ENCODE measurements at regions not wholly inside any gene's neighbourhood (a gene's known extent, or its start where the extent isn't known, plus 50 kb on each side); places are given as distances from the start of the nearest gene placed in this dataset.
A peak's percentile ranks its signal among the peaks of the same experiment; 100 is the strongest.

DNA sequence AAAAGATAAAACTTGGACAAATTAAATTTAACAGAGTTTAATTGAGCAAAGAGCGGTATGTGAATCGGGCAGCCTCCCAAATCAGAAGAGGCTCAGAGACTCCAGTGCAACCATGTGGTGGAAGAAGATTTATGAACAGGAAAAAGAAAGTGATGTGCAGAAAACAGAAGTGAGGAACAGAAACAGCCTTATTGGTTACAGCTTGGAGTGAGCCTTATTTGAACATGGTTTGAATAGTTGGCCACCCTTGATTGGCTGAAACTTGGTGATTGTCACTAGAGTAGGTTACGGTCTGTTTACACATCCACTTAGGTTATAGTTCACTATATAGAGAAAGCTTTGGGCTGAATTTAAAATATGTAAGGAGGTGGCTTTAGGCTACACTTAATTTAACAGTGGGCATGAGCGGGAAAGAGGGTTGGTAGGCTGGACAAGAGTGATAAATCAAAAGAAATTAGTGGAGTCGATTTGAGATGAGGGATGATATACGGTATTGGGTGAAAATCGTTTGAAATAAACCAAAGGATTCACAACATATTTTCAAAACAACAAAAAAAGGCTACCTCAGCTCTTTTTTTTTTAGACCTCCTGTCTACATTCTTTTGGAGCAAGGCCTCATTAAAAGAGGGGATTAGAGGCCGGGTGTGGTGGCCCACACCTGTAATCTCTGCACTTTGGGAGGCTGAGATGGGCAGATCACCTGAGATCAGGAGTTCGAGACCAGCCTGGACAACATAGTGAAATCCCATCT, 84.3 kb upstream of the PREP start:
- Histone ChIP-seq H3K36me3 (ENCODE audit: low read length) (no peaks in the 10 kb centered on the region), H3K4me2 (ENCODE audit: low read depth, low read length, poor library complexity, severe bottlenecking) (no peak overlapping the region), H3K9me2 (replicated peaks; ENCODE audit: insufficient read depth, low read length) (no peaks in the 10 kb centered on the region), H3F3A (ENCODE audit: insufficient read depth) (no peaks in the 10 kb centered on the region), H2AFZ (ENCODE audit: low read depth, low read length, severe bottlenecking) (no peak overlapping the region), H4K20me1 (ENCODE audit: low read depth, low read length) (no peaks in the 10 kb centered on the region), H3K79me2 (ENCODE audit: insufficient read depth, low read length) (no peaks in the 10 kb centered on the region), H3K9ac (ENCODE audit: low read length) (no peak overlapping the region), H3K9me3 (ENCODE audit: insufficient read depth, low read length) (no peaks in the 10 kb centered on the region), H3K27me3 (ENCODE audit: low read length) (no peaks in the 10 kb centered on the region), H3K4me3 (ENCODE audit: insufficient read depth, low read length, poor library complexity, severe bottlenecking) (no peak overlapping the region), H3K27ac (ENCODE audit: low read depth, low read length) (no peak overlapping the region)
- TF ChIP-seq, protein P1, sequence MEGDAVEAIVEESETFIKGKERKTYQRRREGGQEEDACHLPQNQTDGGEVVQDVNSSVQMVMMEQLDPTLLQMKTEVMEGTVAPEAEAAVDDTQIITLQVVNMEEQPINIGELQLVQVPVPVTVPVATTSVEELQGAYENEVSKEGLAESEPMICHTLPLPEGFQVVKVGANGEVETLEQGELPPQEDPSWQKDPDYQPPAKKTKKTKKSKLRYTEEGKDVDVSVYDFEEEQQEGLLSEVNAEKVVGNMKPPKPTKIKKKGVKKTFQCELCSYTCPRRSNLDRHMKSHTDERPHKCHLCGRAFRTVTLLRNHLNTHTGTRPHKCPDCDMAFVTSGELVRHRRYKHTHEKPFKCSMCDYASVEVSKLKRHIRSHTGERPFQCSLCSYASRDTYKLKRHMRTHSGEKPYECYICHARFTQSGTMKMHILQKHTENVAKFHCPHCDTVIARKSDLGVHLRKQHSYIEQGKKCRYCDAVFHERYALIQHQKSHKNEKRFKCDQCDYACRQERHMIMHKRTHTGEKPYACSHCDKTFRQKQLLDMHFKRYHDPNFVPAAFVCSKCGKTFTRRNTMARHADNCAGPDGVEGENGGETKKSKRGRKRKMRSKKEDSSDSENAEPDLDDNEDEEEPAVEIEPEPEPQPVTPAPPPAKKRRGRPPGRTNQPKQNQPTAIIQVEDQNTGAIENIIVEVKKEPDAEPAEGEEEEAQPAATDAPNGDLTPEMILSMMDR (IDR thresholded peaks at IDR 0.05; ENCODE audit: insufficient read depth, low read length, poor library complexity, severe bottlenecking): no peak
- TF ChIP-seq EZH2phosphoT487 (conservative IDR thresholded peaks at IDR 0.05; ENCODE audit: low read length): no peak

DNA sequence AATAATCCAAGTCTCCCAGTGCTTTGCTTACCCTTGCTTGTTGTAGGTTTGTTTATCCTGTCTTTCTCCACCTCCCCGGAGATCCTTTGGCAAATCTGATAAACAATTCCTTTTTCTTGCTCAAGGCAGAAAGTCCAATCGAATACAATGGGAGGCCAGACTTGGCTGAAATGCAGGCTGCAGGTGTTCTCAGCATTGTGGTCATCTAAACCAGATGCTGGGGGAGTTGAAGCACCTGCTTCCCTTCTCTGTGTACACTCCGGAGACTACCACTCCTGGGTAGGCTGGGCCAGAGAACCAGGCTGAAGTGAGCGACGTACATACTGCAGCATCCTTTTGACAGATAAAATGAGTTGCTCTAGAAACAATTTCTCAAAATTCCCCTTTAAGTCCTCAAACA, 82.6 kb upstream of the PREP start:
- no peak overlapping the region for H3K4me2 ChIP-seq (ENCODE audit: low read depth, low read length, poor library complexity, severe bottlenecking)
- no peak overlapping the region for H3K27ac ChIP-seq (ENCODE audit: low read depth, low read length)
- H3K4me3 ChIP-seq (ENCODE audit: insufficient read depth, low read length, poor library complexity, severe bottlenecking): no peak overlapping the region

DNA sequence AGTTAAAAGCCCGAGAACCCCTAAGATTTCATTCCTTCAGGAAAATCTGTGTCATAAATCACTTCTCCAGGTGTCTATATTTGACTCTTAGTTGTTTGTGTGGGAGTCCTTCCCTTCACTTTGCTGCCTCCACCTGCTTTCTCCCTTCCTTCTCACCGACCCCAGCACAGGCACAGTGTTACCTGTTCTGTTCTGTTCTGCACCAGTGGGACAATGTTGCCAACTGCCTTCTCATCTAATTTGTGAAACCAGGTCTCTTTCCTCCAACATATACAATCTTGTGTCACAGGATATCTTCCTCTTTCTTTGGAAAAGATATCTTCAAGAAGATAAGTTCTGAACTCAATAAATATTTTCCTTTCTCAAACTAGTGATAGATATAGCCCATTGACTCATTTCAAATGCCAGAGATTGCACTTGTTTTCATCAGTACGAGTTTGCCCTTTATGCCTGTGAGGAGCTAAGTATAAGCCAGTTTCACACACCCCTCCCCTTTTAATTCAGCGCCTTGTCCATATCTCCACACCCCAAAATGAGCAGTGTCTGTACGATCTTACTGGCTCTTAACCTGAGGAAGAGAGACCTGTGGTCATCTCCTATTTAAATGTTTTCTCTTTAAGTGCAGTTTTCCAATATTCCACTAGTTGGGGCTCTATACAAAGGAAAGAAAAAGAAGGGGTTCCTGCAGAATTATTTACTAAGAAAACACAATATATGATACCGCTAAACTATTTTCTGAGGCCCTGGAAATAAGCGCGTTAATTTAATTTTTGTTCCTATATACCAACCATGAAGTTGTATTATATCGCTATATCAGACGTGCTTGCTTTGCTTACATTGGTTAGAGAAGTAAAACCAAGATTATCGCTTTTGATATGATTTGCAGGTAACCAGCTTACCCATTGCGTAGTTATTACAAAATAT, 81.6 kb upstream of the PREP start:
- no peak overlapping the region for H3K4me2 ChIP-seq (ENCODE audit: low read depth, low read length, poor library complexity, severe bottlenecking)
- no peaks in the 10 kb centered on the region for H3F3A ChIP-seq (ENCODE audit: insufficient read depth)
- H3K9ac ChIP-seq (ENCODE audit: low read length): no peak overlapping the region
- H3K27me3 ChIP-seq (ENCODE audit: low read length): no peaks in the 10 kb centered on the region
- TF ChIP-seq, protein P1 (IDR thresholded peaks at IDR 0.05; ENCODE audit: insufficient read depth, low read length, poor library complexity, severe bottlenecking): peak; percentile 58
- no peak for TF ChIP-seq EZH2phosphoT487 (conservative IDR thresholded peaks at IDR 0.05; ENCODE audit: low read length)
- no peaks in the 10 kb centered on the region for H3K79me2 ChIP-seq (ENCODE audit: insufficient read depth, low read length)
- no peak overlapping the region for H3K27ac ChIP-seq (ENCODE audit: low read depth, low read length)
- no peaks in the 10 kb centered on the region for H3K9me2 ChIP-seq (replicated peaks; ENCODE audit: insufficient read depth, low read length)
- no peaks in the 10 kb centered on the region for H4K20me1 ChIP-seq (ENCODE audit: low read depth, low read length)
- H3K36me3 ChIP-seq (ENCODE audit: low read length): no peaks in the 10 kb centered on the region
- no peak overlapping the region for H2AFZ ChIP-seq (ENCODE audit: low read depth, low read length, severe bottlenecking)
- H3K9me3 ChIP-seq (ENCODE audit: insufficient read depth, low read length): no peaks in the 10 kb centered on the region
- H3K4me3 ChIP-seq (ENCODE audit: insufficient read depth, low read length, poor library complexity, severe bottlenecking): no peak overlapping the region

More for the DNA sequence above, 82.6 kb upstream of the PREP start:
- H3K27me3 ChIP-seq (ENCODE audit: low read length): no peaks in the 10 kb centered on the region
- TF ChIP-seq EZH2phosphoT487 (conservative IDR thresholded peaks at IDR 0.05; ENCODE audit: low read length): no peak
- TF ChIP-seq, protein P1 (IDR thresholded peaks at IDR 0.05; ENCODE audit: insufficient read depth, low read length, poor library complexity, severe bottlenecking): no peak
- H3K79me2 ChIP-seq (ENCODE audit: insufficient read depth, low read length): no peaks in the 10 kb centered on the region
- no peaks in the 10 kb centered on the region for H3K36me3 ChIP-seq (ENCODE audit: low read length)
- H3K9ac ChIP-seq (ENCODE audit: low read length): no peak overlapping the region
- H3K9me3 ChIP-seq (ENCODE audit: insufficient read depth, low read length): no peaks in the 10 kb centered on the region
- H2AFZ ChIP-seq (ENCODE audit: low read depth, low read length, severe bottlenecking): no peak overlapping the region
- no peaks in the 10 kb centered on the region for H4K20me1 ChIP-seq (ENCODE audit: low read depth, low read length)
- H3F3A ChIP-seq (ENCODE audit: insufficient read depth): no peaks in the 10 kb centered on the region
- H3K9me2 ChIP-seq (replicated peaks; ENCODE audit: insufficient read depth, low read length): no peaks in the 10 kb centered on the region
